SK-N-SH (cell line): ENCODE measurements at regions not wholly inside any gene's neighbourhood (a gene's known extent, or its start where the extent isn't known, plus 50 kb on each side); places are given as distances from the start of the nearest gene placed in this dataset.

Source experiments
- CTCF ChIA-PET: fragments of 300-600, 350-600 bp; formaldehyde crosslinking; extraction: SDS; loops from one replicate; lab custom pipeline; 2021; lab: Yijun Ruan, JAX
- POLR2A ChIA-PET: fragments of 350-600 bp; sonication (Branson Sonifier 250); formaldehyde crosslinking; extraction: SDS; loops from one replicate; lab custom pipeline; 2020; ENCODE audit warnings: antibody characterized with exemption, inconsistent platforms; lab: Yijun Ruan, JAX
- DNase-seq: peaks from one replicate; pipeline ENCODE4 v3.0.0; 2012
- H2AFZ ChIP-seq: fragments of 200-600 bp; sonication (generic); 2 replicates; pipeline ENCODE4 v1.8.1; 2016; ENCODE audit warnings: antibody characterized with exemption, mild to moderate bottlenecking, low read depth
- H3F3A ChIP-seq: fragments of 200-600 bp; sonication (generic); replicated peaks from 2 replicates; pipeline ENCODE3; 2016; ENCODE audit warnings: antibody characterized with exemption, mild to moderate bottlenecking; ENCODE audit not compliant: insufficient read depth
- H3K27ac ChIP-seq, 2 experiments: fragments of 200-500 bp in 1 of 2; fragments of 200-600 bp in 1 of 2; sonication (Bioruptor generic) in 1 of 2; sonication (generic), shearing (Covaris generic) in 1 of 2; 2 replicates each; pipeline versions ENCODE4 v1.5.1 to v1.6.1; 2014 to 2016; ENCODE audit warnings: low read depth in 2 of 2, inconsistent platforms in 1 of 2, low read length in 1 of 2, mild to moderate bottlenecking in 1 of 2, mixed read lengths in 1 of 2
- H3K27me3 ChIP-seq: fragments of 200-600 bp; sonication (generic), shearing (Covaris generic); 2 replicates; pipeline ENCODE4 v1.6.1; 2016; ENCODE audit warnings: mixed run types; ENCODE audit not compliant: insufficient read depth
- H3K36me3 ChIP-seq, 2 experiments: fragments of 200-500 bp in 1 of 2; fragments of 200-600 bp in 1 of 2; sonication (Bioruptor generic) in 1 of 2; sonication (generic) in 1 of 2; replicated peaks in 1 of 2; 2 replicates each; pipeline versions ENCODE3 to v1.5.1; 2014 to 2016; ENCODE audit warnings: low read length in 1 of 2, mild to moderate bottlenecking in 1 of 2; ENCODE audit not compliant: insufficient read depth in 2 of 2, control insufficient read depth in 1 of 2
- H3K4me1 ChIP-seq, 2 experiments: fragments of 200-500 bp in 1 of 2; fragments of 200-600 bp in 1 of 2; sonication (Bioruptor generic) in 1 of 2; sonication (generic), shearing (Covaris generic) in 1 of 2; 2 replicates each; pipeline versions ENCODE4 v1.5.1 to v1.6.1; 2014 to 2016; ENCODE audit warnings: low read depth in 1 of 2, low read length in 1 of 2, mixed run types in 1 of 2; ENCODE audit not compliant: insufficient read depth in 2 of 2, control insufficient read depth in 1 of 2
- H3K4me2 ChIP-seq: fragments of 200-600 bp; sonication (generic), shearing (Covaris generic); 2 replicates; pipeline ENCODE4 v1.6.1; 2017; ENCODE audit warnings: mixed run types
- H3K4me3 ChIP-seq, 2 experiments: fragments of 200-500 bp in 1 of 2; fragments of 200-600 bp in 1 of 2; sonication (Bioruptor generic) in 1 of 2; sonication (generic), shearing (Covaris generic) in 1 of 2; 2 replicates each; pipeline versions ENCODE4 v1.5.1 to v1.8.1; 2014 to 2016; ENCODE audit warnings: low read depth in 2 of 2, inconsistent platforms in 1 of 2, low read length in 1 of 2, mild to moderate bottlenecking in 1 of 2, mixed read lengths in 1 of 2, moderate library complexity in 1 of 2
- H3K79me2 ChIP-seq: fragments of 200-600 bp; sonication (generic); 2 replicates; pipeline ENCODE4 v1.8.1; 2017; ENCODE audit warnings: mild to moderate bottlenecking; ENCODE audit not compliant: insufficient read depth
- H3K9ac ChIP-seq: fragments of 200-600 bp; sonication (generic); 2 replicates; pipeline ENCODE4 v1.6.1; 2017; ENCODE audit warnings: mixed run types
- H3K9me2 ChIP-seq: fragments of 200-600 bp; sonication (generic); 2 replicates; pipeline ENCODE4 v1.6.1; 2017; ENCODE audit warnings: mixed run types
- H3K9me3 ChIP-seq: fragments of 200-600 bp; sonication (generic); 2 replicates; pipeline ENCODE4 v1.6.1; 2017; ENCODE audit warnings: mixed run types, mild to moderate bottlenecking, moderate library complexity
- H4K20me1 ChIP-seq: fragments of 200-600 bp; sonication (generic); 2 replicates; pipeline ENCODE4 v1.6.1; 2017; ENCODE audit warnings: mild to moderate bottlenecking, mixed run types; ENCODE audit not compliant: insufficient read depth
- CTCF ChIP-seq: fragments of 200-600 bp; sonication (generic); IDR thresholded peaks from 2 replicates; pipeline ENCODE4 v1.6.1; 2017; ENCODE audit warnings: antibody characterized with exemption, mild to moderate bottlenecking, moderate library complexity
- FOXJ3 ChIP-seq: sonication (generic); formaldehyde crosslinking; IDR thresholded peaks from 2 replicates; pipeline ENCODE4 v1.5.1; 2020; ENCODE audit warnings: mild to moderate bottlenecking, missing genetic modification reagents
- RAD21 ChIP-seq: IDR thresholded peaks from 2 replicates; pipeline ENCODE4 v1.6.1; 2012; ENCODE audit warnings: mild to moderate bottlenecking, low read length
- REST ChIP-seq: IDR thresholded peaks from 2 replicates; pipeline ENCODE4 v1.6.1; 2012; ENCODE audit warnings: mild to moderate bottlenecking, low read depth, low read length, moderate library complexity
- ZBTB33 ChIP-seq: IDR thresholded peaks from 2 replicates; pipeline ENCODE4 v1.4.0; 2012; ENCODE audit warnings: low read depth, borderline replicate concordance
- WGBS: methylation state at CpG from one replicate; pipeline ENCODE4 v1.1.6; 2017; ENCODE audit warnings: low lambda C conversion rate; 5-methylcytosine and 5-hydroxymethylcytosine counted together

GRCh38 chr18:10209302-10209701 lies 245.1 kb upstream of the APCDD1 start (continued):
- no peak for TF ChIP-seq ZBTB33
- no peak for TF ChIP-seq RAD21
- TF ChIP-seq, all 33 proteins: peak for 0

GRCh38 chr18:10210057-10210633 lies 244.3 kb upstream of the APCDD1 start:
- Histone ChIP-seq H3K27ac (no peak overlapping the region), H3K4me2 (no peak overlapping the region), H3K4me1 (peaks cover 0 to 3% of the 10 kb centered on the region in 2 experiments; a peak in 3 of 4 replicates), H3K9ac (no peak overlapping the region), H3K36me3 (no peaks in the 10 kb centered on the region), H2AFZ (no peak overlapping the region), H4K20me1 (no peaks in the 10 kb centered on the region), H3K9me2 (no peaks in the 10 kb centered on the region), H3F3A (no peaks in the 10 kb centered on the region), H3K9me3 (no peaks in the 10 kb centered on the region), H3K4me3 (no peak overlapping the region), H3K27me3 (no peaks in the 10 kb centered on the region; the same call in 1 of the 2 replicates), H3K79me2 (no peaks in the 10 kb centered on the region)
- 51% methylated on average over 6 of the region's 6 CpGs for WGBS
- no peak for TF ChIP-seq REST
- POLR2A ChIA-PET = no interaction called here
- no peak for DNase-seq
- CTCF ChIA-PET = no interaction called here

- H3K27me3 ChIP-seq = no peaks in the 10 kb centered on the region; the same call in 1 of the 2 replicates
- H3K9me2 ChIP-seq = no peaks in the 10 kb centered on the region
- H3F3A ChIP-seq = no peaks in the 10 kb centered on the region
- no peaks in the 10 kb centered on the region; a peak in 1 of 4 replicates for H3K4me1 ChIP-seq
- H3K9me3 ChIP-seq = no peaks in the 10 kb centered on the region
- no peaks in the 10 kb centered on the region for H3K79me2 ChIP-seq
- H3K9ac ChIP-seq = no peak overlapping the region
- no peak for DNase-seq
- 19% methylated on average over 3 of the region's 3 CpGs for WGBS
- H3K4me2 ChIP-seq = no peak overlapping the region
- H3K27ac ChIP-seq = no peak overlapping the region
- H3K36me3 ChIP-seq = no peaks in the 10 kb centered on the region
- POLR2A ChIA-PET = no interaction called here
- CTCF ChIA-PET = no interaction called here
- no peaks in the 10 kb centered on the region for H4K20me1 ChIP-seq
- TF ChIP-seq FOXJ3 (CRISPR knock-in tag) (no peak), CTCF (no peak)
- H2AFZ ChIP-seq = no peak overlapping the region
- H3K4me3 ChIP-seq = no peak overlapping the region
Measured at GRCh38 chr18:10213526-10213925, 240.9 kb upstream of the APCDD1 start.
